A673 (cell line): ENCODE measurements at regions not wholly inside any gene's neighbourhood (a gene's known extent, or its start where the extent isn't known, plus 50 kb on each side); places are given as distances from the start of the nearest gene placed in this dataset.

Experiments
- BruUV-seq: library from RNA; stranded (reverse); fragments of 400-500 nt; replicated peaks from 2 replicates; lab custom pipeline; 2021; lab: Mats Ljungman, UMichigan
- CTCF ChIA-PET: fragments of 300-600 bp; sonication (Branson Sonifier 250); formaldehyde crosslinking; loops from one replicate; lab custom pipeline; 2022; ENCODE audit warnings: antibody characterized with exemption; lab: Charles Lee
- POLR2A ChIA-PET: fragments of 300-600 bp; sonication (Branson Sonifier 250); formaldehyde crosslinking; loops from one replicate; lab custom pipeline; 2022; ENCODE audit warnings: antibody characterized with exemption; ENCODE audit not compliant: low non-redundant PET; lab: Charles Lee
- DNase-seq: peaks from one replicate; pipeline ENCODE4 v3.0.0-alpha.2; 2015; ENCODE audit warnings: low spot score
- H3K27ac ChIP-seq: fragments of 200-600 bp; sonication (generic); 2 replicates; pipeline ENCODE4 v1.5.1; 2016; ENCODE audit warnings: mixed run types, low read depth, mild to moderate bottlenecking, mixed read lengths, antibody characterized with exemption, low read length; ENCODE audit not compliant: poor library complexity, severe bottlenecking
- H3K27me3 ChIP-seq: fragments of 200-600 bp; sonication (generic); replicated peaks from 2 replicates; pipeline ENCODE4 v1.6.1; 2017; ENCODE audit warnings: mixed run types, low read depth, mild to moderate bottlenecking, mixed read lengths, antibody characterized with exemption, low read length; ENCODE audit not compliant: insufficient read depth, poor library complexity
- H3K36me3 ChIP-seq: fragments of 200-600 bp; sonication (generic); 2 replicates; pipeline ENCODE4 v1.6.1; 2016; ENCODE audit warnings: mixed run types, mild to moderate bottlenecking, mixed read lengths, antibody characterized with exemption, low read length; ENCODE audit not compliant: insufficient read depth, poor library complexity, severe bottlenecking
- H3K4me1 ChIP-seq: fragments of 200-600 bp; sonication (generic); 2 replicates; pipeline ENCODE4 v1.6.1; 2017; ENCODE audit warnings: mixed run types, mild to moderate bottlenecking, mixed read lengths, antibody characterized with exemption, low read length; ENCODE audit not compliant: insufficient read depth, poor library complexity, severe bottlenecking
- H3K4me3 ChIP-seq: fragments of 200-600 bp; sonication (generic); 2 replicates; pipeline ENCODE4 v1.5.1; 2016; ENCODE audit warnings: low read depth, mixed run types, mild to moderate bottlenecking, mixed read lengths, low read length; ENCODE audit not compliant: poor library complexity, severe bottlenecking
- H3K9me3 ChIP-seq: fragments of 200-600 bp; sonication (generic); 2 replicates; pipeline ENCODE4 v1.6.1; 2016; ENCODE audit warnings: mixed run types, low read depth, mild to moderate bottlenecking, mixed read lengths, antibody characterized with exemption, low read length; ENCODE audit not compliant: poor library complexity, severe bottlenecking
- CTCF ChIP-seq: fragments of 300-800, 200-600 bp; sonication (generic); conservative IDR thresholded peaks from 2 replicates; pipeline ENCODE4 v1.5.1; 2017; ENCODE audit warnings: low read depth, mild to moderate bottlenecking, antibody characterized with exemption, low read length, moderate library complexity, mixed read lengths
- EZH2 ChIP-seq: fragments of 200-600 bp; sonication (generic); IDR thresholded peaks from 2 replicates; pipeline ENCODE4 v1.6.1; 2017; ENCODE audit warnings: borderline replicate concordance, low read depth, mild to moderate bottlenecking, mixed read lengths, antibody characterized with exemption, low read length; ENCODE audit not compliant: poor library complexity, severe bottlenecking
- intact Hi-C: fragments of 100-400 bp; cut with micrococcal nuclease; formaldehyde crosslinking; loops from one replicate; pipeline ENCODE4 v1.10.0; 2022; ENCODE audit not compliant: unreplicated experiment

DNA sequence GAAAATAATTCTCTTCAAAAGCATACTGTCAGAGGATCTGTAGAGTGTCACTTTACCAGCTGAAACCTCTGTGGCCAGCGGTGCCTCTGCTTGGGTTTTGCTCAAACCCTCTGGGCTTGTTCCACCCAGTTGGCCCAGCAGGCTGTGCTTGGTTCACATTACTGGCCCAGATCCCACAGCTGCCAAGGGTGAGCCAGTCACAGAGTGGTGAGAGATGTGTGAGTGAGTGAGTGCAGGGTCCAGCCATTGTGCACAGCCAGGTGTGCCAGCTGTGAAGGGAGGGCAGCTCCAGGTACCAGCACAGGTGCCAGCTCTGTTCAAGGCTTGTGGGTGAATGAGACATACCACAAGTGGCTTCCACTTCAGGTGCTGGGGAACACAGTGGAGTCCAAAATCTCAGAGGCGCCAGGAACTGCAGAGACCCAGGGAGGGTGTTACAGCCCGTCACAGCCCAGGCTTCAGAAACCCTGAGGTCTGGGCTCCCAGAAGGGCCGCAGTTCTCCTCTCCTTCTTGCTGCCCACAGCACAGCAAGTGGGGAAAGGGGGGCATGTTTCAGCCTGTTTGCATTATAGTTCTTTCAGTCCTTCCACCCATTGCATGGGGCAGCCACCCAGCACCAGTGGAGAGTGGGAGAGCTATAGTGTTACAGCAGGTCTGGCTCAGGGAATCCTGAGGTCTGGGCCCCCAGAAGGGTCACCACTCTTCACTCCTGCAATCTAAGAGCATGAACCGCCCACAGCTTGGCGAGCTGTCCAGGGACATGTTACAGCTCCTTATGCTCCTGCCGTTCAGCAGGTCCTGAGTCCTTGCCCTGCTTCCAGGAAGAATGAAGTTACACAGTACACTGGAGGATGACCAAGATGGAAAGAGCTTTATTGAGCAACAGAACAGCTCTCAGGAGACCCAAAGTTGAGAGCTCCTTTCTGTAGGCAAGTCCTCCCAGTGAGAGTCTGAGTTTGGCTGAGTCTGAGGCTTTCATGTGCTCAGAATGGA is 931.7 kb upstream of the SORCS1 start:
- intact Hi-C loops: no loop called here
- DNase-seq: no peak
- no peaks in the 10 kb centered on the region for H3K9me3 ChIP-seq
- no peak for TF ChIP-seq EZH2
- no peak for TF ChIP-seq CTCF
- no TSS peak for BruUV-seq
- H3K4me1 ChIP-seq: no peaks in the 10 kb centered on the region
- no peaks in the 10 kb centered on the region for H3K27me3 ChIP-seq
- H3K27ac ChIP-seq: no peak overlapping the region
- POLR2A ChIA-PET: no interaction called here
- CTCF ChIA-PET: no interaction called here
- no peaks in the 10 kb centered on the region for H3K36me3 ChIP-seq
- H3K4me3 ChIP-seq: no peak overlapping the region

GRCh38 chr10:108090476-108091215 is 926.1 kb upstream of the SORCS1 start:
- Histone ChIP-seq H3K36me3 (no peaks in the 10 kb centered on the region), H3K27me3 (no peaks in the 10 kb centered on the region), H3K27ac (no peak overlapping the region), H3K9me3 (no peaks in the 10 kb centered on the region), H3K4me3 (no peak overlapping the region), H3K4me1 (no peaks in the 10 kb centered on the region)
- intact Hi-C loops: no loop called here
- ChIA-PET POLR2A (no interaction called here), CTCF (no interaction called here)
- TF ChIP-seq EZH2 (no peak), CTCF (no peak)
- DNase-seq: no peak
- no TSS peak for BruUV-seq

DNA sequence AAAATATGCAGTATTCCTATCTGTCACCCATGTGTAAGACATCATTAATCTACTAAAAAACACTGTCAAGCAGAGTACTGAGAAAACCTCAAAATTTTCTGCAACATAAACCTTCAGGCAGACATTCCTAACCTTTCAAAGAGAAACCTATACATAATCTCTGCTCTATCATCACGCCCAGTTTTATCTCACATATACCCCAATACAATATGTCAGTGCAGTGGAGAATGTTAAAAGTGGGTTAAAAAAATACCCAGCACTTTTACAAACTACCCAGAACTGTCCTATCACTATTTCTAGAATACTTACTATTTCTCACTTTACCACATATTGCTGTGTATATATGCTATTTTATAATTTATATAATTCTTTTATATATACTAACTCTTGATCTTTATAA is 922.0 kb upstream of the SORCS1 start:
- no TSS peak for BruUV-seq
- CTCF ChIA-PET: no interaction called here
- Histone ChIP-seq H3K36me3 (no peaks in the 10 kb centered on the region), H3K9me3 (no peaks in the 10 kb centered on the region), H3K4me1 (no peaks in the 10 kb centered on the region), H3K27me3 (no peaks in the 10 kb centered on the region), H3K4me3 (no peak overlapping the region), H3K27ac (no peak overlapping the region)
- TF ChIP-seq CTCF: no peak
- no peak for TF ChIP-seq EZH2
- POLR2A ChIA-PET: no interaction called here
- no peak for DNase-seq
- intact Hi-C loops: no loop called here
